Bronchial epithelial cell (primary cell): ENCODE measurements at regions not wholly inside any gene's neighbourhood (a gene's known extent, or its start where the extent isn't known, plus 50 kb on each side); places are given as distances from the start of the nearest gene placed in this dataset.

Source experiments
- DNase-seq: peaks from one replicate; pipeline ENCODE4 v3.0.0-alpha.2; 2010; ENCODE audit warnings: low read depth
- FAIRE-seq: peaks from 2 replicates; lab custom pipeline; 2011; peaks lifted over from hg19 to GRCh38; lab: Jason Lieb, UNC
- H3K27me3 ChIP-seq: 2 replicates; pipeline ENCODE4 v1.5.1; 2011; ENCODE audit warnings: low read length; ENCODE audit not compliant: control insufficient read depth, insufficient read depth
- H3K36me3 ChIP-seq: 2 replicates; pipeline ENCODE4 v1.5.1; 2011; ENCODE audit warnings: low read length; ENCODE audit not compliant: control insufficient read depth, insufficient read depth
- H3K4me3 ChIP-seq: 2 replicates; pipeline ENCODE4 v1.5.1; 2011; ENCODE audit warnings: mild to moderate bottlenecking, low read depth, low read length, control low read depth
- TF ChIP-seq, protein P1 (sequence below): IDR thresholded peaks from 2 replicates; pipeline ENCODE4 v1.5.1; 2011; ENCODE audit warnings: mild to moderate bottlenecking, moderate library complexity, low read length, control low read depth, inconsistent platforms; ENCODE audit not compliant: insufficient read depth, severe bottlenecking

- FAIRE-seq, result no peak
These were observed 114.3 kb downstream of the C1D start for GRCh38 chr2:67948506-67948905.

GRCh38 chr2:67950018-67950417, 112.8 kb downstream of the C1D start:
- FAIRE-seq (no peak), DNase-seq (no peak)
- TF ChIP-seq, protein P1, sequence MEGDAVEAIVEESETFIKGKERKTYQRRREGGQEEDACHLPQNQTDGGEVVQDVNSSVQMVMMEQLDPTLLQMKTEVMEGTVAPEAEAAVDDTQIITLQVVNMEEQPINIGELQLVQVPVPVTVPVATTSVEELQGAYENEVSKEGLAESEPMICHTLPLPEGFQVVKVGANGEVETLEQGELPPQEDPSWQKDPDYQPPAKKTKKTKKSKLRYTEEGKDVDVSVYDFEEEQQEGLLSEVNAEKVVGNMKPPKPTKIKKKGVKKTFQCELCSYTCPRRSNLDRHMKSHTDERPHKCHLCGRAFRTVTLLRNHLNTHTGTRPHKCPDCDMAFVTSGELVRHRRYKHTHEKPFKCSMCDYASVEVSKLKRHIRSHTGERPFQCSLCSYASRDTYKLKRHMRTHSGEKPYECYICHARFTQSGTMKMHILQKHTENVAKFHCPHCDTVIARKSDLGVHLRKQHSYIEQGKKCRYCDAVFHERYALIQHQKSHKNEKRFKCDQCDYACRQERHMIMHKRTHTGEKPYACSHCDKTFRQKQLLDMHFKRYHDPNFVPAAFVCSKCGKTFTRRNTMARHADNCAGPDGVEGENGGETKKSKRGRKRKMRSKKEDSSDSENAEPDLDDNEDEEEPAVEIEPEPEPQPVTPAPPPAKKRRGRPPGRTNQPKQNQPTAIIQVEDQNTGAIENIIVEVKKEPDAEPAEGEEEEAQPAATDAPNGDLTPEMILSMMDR, result no peak

More at GRCh38 chr2:67948506-67948905, 114.3 kb downstream of the C1D start:
- Histone ChIP-seq H3K27me3 (no peaks in the 10 kb centered on the region), H3K4me3 (no peak overlapping the region), H3K36me3 (no peaks in the 10 kb centered on the region)
- TF ChIP-seq, protein P1, result no peak
- no peak for DNase-seq

DNA sequence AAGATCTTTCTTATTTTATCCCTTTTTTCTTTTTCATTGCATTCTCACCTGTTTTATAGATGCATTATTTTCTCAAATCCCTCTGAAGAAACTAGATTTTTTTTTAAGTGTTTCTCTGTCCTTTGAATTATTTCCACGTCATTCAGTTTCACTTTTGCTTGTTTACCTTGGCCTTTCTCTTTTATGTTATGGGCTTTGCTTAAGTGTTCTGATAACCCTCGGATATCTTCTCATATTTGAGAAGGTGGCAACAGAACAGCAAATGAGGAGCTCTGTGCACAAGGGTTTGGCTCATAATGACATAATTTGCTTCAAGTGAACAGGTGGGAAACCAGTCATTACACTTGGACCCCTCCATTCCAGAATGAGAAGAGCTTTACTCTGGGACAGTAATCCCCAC, 111.9 kb downstream of the C1D start:
- Histone ChIP-seq H3K36me3 (no peaks in the 10 kb centered on the region), H3K27me3 (no peaks in the 10 kb centered on the region), H3K4me3 (no peak overlapping the region)
- no peak for FAIRE-seq
- TF ChIP-seq, protein P1, result no peak
- no peak for DNase-seq

More at GRCh38 chr2:67950018-67950417, 112.8 kb downstream of the C1D start:
- no peak overlapping the region for H3K4me3 ChIP-seq
- no peaks in the 10 kb centered on the region for H3K36me3 ChIP-seq
- no peaks in the 10 kb centered on the region for H3K27me3 ChIP-seq

DNA sequence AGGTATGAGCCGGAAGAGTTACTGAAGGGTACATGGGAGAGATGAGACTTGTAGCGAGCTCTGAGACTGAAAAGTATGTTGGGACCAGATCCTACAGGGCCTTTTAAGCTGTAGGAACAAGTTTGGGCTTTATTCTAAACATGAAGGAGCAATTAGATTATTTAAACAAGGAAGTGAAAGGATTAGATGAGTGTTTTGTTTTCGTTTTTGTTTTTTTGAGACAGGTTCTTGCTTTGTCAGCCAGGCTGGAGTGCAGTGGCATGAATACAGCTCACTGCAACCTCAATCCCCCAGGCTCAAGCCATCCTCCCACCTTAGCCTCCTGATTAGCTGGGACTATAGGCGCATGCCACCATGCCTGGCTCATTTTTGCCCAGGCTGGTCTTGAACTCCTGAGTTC, 110.7 kb downstream of the C1D start:
- no peaks in the 10 kb centered on the region for H3K27me3 ChIP-seq
- DNase-seq (peak; percentile 16), FAIRE-seq (no peak)

DNA sequence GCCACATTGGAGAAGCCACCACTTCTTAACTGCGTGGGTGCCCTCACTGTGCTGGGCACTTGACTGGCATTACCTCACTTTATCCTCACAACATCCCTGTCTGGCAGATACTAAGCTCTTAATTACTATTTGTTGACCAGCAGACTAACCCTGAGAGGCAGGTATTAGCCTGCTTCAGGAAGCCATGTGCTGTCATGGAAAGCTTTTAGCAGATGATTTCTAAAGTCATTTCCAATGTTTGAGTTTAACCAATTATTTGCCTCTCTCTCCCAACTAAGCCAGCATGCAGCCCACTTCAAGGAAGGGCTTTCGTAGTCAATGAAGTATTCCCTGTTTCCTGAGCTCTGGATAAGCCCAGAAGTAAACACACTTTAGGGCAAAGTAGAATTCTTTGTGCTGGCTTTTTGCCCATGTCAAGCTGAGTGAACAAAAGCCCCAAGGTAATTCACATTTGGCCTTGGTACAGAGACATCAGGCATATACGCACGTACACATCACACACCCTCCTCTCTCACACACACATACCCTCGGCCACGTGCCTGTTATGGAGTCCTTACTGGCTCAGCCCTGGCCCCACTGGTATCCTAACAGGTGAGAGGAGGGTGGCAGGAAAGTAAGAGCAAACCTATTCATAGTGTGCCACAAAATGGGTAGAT, 108.6 kb downstream of the C1D start:
- H3K4me3 ChIP-seq, result no peak overlapping the region
- no peaks in the 10 kb centered on the region for H3K36me3 ChIP-seq
- FAIRE-seq, result peak; percentile 62
- DNase-seq, result peak; percentile 86
- no peaks in the 10 kb centered on the region for H3K27me3 ChIP-seq
- TF ChIP-seq, protein P1, result no peak

More for the DNA sequence above, 110.7 kb downstream of the C1D start:
- TF ChIP-seq, protein P1, result no peak
- Histone ChIP-seq H3K4me3 (no peak overlapping the region), H3K36me3 (no peaks in the 10 kb centered on the region)
